CD4-positive, alpha-beta T cell (primary cell): ENCODE measurements at regions not wholly inside any gene's neighbourhood (a gene's known extent, or its start where the extent isn't known, plus 50 kb on each side); places are given as distances from the start of the nearest gene placed in this dataset.

Experiments
- ATAC-seq: fragments of 200-7000 bp; cut with Tn5 transposase; one replicate; pipeline ENCODE4 v1.10.0; 2022; ENCODE audit warnings: mild to moderate bottlenecking; ENCODE audit not compliant: poor library complexity
- CTCF ChIA-PET: fragments of 350-600 bp; sonication (Branson Sonifier 250); formaldehyde crosslinking; loops from one replicate; lab custom pipeline; 2021; ENCODE audit warnings: antibody characterized with exemption, inconsistent platforms; lab: Charles Lee
- POLR2A ChIA-PET: fragments of 350-600 bp; sonication (Branson Sonifier 250); formaldehyde crosslinking; loops from one replicate; lab custom pipeline; 2021; ENCODE audit warnings: antibody characterized with exemption, inconsistent platforms; lab: Charles Lee
- DNase-seq, 14 experiments: peaks; one replicate each; pipeline ENCODE4 v3.0.0-alpha.2; 2013 to 2020; ENCODE audit warnings: mixed read lengths in 2 of 14
- H3K27ac ChIP-seq, 2 donors: one replicate each; pipeline versions ENCODE4 v1.5.1 to v1.7.0; 2013; ENCODE audit warnings: low read length in 2 of 2, low read depth in 1 of 2, mild to moderate bottlenecking in 1 of 2
- H3K27me3 ChIP-seq, 2 experiments: 1 replicate in 1 of 2; 2 replicates in 1 of 2; pipeline versions ENCODE4 v1.6.1 to v1.7.0; 2013; ENCODE audit warnings: low read length in 2 of 2, control low read depth in 1 of 2, mild to moderate bottlenecking in 1 of 2, moderate library complexity in 1 of 2; ENCODE audit not compliant: insufficient read depth in 2 of 2, control insufficient read depth in 1 of 2
- H3K36me3 ChIP-seq: one replicate; pipeline ENCODE4 v1.6.1; 2013; ENCODE audit warnings: low read length, control low read depth; ENCODE audit not compliant: insufficient read depth
- H3K4me1 ChIP-seq: one replicate; pipeline ENCODE4 v1.6.1; 2013; ENCODE audit warnings: low read length, control low read depth; ENCODE audit not compliant: insufficient read depth
- H3K4me3 ChIP-seq: one replicate; pipeline ENCODE4 v1.5.1; 2013; ENCODE audit warnings: mild to moderate bottlenecking, low read length, moderate library complexity
- H3K9me3 ChIP-seq, 2 experiments: 1 replicate in 1 of 2; 2 replicates in 1 of 2; pipeline versions ENCODE4 v1.6.1 to v1.7.0; 2013; ENCODE audit warnings: low read length in 2 of 2, mild to moderate bottlenecking in 2 of 2, control low read depth in 1 of 2, moderate library complexity in 1 of 2; ENCODE audit not compliant: control insufficient read depth in 1 of 2, insufficient read depth in 1 of 2
- H3K27ac Mint-ChIP-seq: one replicate; pipeline ENCODE4 v1.8.0; 2020; ENCODE audit warnings: mixed read lengths
- H3K27me3 Mint-ChIP-seq: one replicate; pipeline ENCODE4 v1.8.0; 2021; ENCODE audit warnings: mixed read lengths
- H3K36me3 Mint-ChIP-seq: one replicate; pipeline ENCODE4 v1.8.0; 2021; ENCODE audit warnings: low read depth, mixed read lengths
- H3K4me1 Mint-ChIP-seq: one replicate; pipeline ENCODE4 v1.8.0; 2021; ENCODE audit warnings: low read depth, mixed read lengths
- H3K4me3 Mint-ChIP-seq: one replicate; pipeline ENCODE4 v1.8.0; 2020; ENCODE audit warnings: mild to moderate bottlenecking, mixed read lengths
- H3K9me3 Mint-ChIP-seq: one replicate; pipeline ENCODE4 v1.8.0; 2020; ENCODE audit warnings: mixed read lengths
- CTCF ChIP-seq: fragments of 200-600 bp; IDR thresholded peaks from one replicate; pipeline ENCODE4 v1.8.0; 2022; ENCODE audit warnings: antibody characterized with exemption, mild to moderate bottlenecking
- intact Hi-C, 2 experiments: fragments of 100-400 bp; cut with DNase I in 1 of 2; cut with micrococcal nuclease in 1 of 2; formaldehyde crosslinking; loops; one replicate each; pipeline versions ENCODE4 v1.15.1 to v1.9.0; 2023 to 2025; cut with DNase I, micrococcal nuclease

GRCh38 chr4:161317000-161317399, 846.8 kb downstream of the FSTL5 start:
- Mint-ChIP-seq H3K4me1 (no peaks in the 10 kb centered on the region), H3K27ac (no peak overlapping the region), H3K36me3 (no peaks in the 10 kb centered on the region), H3K4me3 (no peak overlapping the region), H3K27me3 (no peaks in the 10 kb centered on the region), H3K9me3 (peaks cover 5% of the 10 kb centered on the region)
- POLR2A ChIA-PET, result no interaction called here
- no peaks in the 10 kb centered on the region for H3K27me3 ChIP-seq
- ATAC-seq (no peak), DNase-seq (no peak)
- H3K4me3 ChIP-seq, result no peak overlapping the region
- no peaks in the 10 kb centered on the region for H3K36me3 ChIP-seq
- H3K4me1 ChIP-seq, result no peaks in the 10 kb centered on the region
- no peak overlapping the region for H3K27ac ChIP-seq
- no peak for TF ChIP-seq CTCF
- peaks cover 0 to 9% of the 10 kb centered on the region in 2 experiments for H3K9me3 ChIP-seq
- CTCF ChIA-PET, result no interaction called here
- intact Hi-C loops, result no loop called here

- DNase-seq (no peak), ATAC-seq (no peak)
- H3K27ac Mint-ChIP-seq, result no peak overlapping the region
- Histone ChIP-seq H3K9me3 (peaks cover 0 to 13% of the 10 kb centered on the region in 2 experiments), H3K4me3 (no peak overlapping the region), H3K27me3 (no peaks in the 10 kb centered on the region), H3K36me3 (no peaks in the 10 kb centered on the region), H3K27ac (no peak overlapping the region), H3K4me1 (no peaks in the 10 kb centered on the region)
- H3K27me3 Mint-ChIP-seq, result no peaks in the 10 kb centered on the region
- H3K9me3 Mint-ChIP-seq, result peaks cover 2% of the 10 kb centered on the region
- no peaks in the 10 kb centered on the region for H3K4me1 Mint-ChIP-seq
- H3K36me3 Mint-ChIP-seq, result no peaks in the 10 kb centered on the region
- no peak for TF ChIP-seq CTCF
- H3K4me3 Mint-ChIP-seq, result no peak overlapping the region
- ChIA-PET POLR2A (no interaction called here), CTCF (no interaction called here)
- intact Hi-C loops, result no loop called here
These were observed 849.4 kb downstream of the FSTL5 start for GRCh38 chr4:161314371-161314770.

GRCh38 chr4:161303551-161303950, 860.2 kb downstream of the FSTL5 start:
- CTCF ChIA-PET, result no interaction called here
- Mint-ChIP-seq H3K9me3 (peaks cover 16% of the 10 kb centered on the region), H3K27ac (no peak overlapping the region), H3K4me3 (no peak overlapping the region), H3K36me3 (no peaks in the 10 kb centered on the region), H3K4me1 (no peaks in the 10 kb centered on the region), H3K27me3 (no peaks in the 10 kb centered on the region)
- Histone ChIP-seq H3K27ac (no peak overlapping the region), H3K36me3 (no peaks in the 10 kb centered on the region), H3K9me3 (peaks cover 0 to 7% of the 10 kb centered on the region in 2 experiments), H3K4me1 (no peaks in the 10 kb centered on the region), H3K4me3 (no peak overlapping the region), H3K27me3 (no peaks in the 10 kb centered on the region)
- no peak for ATAC-seq
- TF ChIP-seq CTCF, result no peak
- POLR2A ChIA-PET, result no interaction called here
- intact Hi-C loops, result no loop called here
- no peak for DNase-seq
